ENCODE measurements at regions not wholly inside any gene's neighbourhood (a gene's known extent, or its start where the extent isn't known, plus 50 kb on each side); places are given as distances from the start of the nearest gene placed in this dataset.

DNA sequence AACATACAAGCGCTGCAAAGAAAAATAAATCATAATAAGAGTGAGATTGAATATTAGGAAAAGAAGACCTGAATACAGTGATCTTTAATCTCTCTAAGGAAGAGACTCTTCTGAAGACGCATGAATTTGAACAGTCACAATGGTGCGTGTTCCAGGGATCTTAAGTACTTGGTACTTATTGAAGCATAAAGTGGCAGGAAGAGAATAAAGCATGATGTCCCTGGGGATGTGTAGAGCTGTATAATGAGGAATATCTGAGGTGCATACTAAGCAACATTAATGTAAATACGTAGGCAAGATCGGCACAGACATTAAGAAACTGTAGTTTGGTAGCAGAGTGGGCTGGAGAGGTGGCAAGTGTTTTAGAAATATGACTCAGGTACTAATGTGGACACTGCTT lies 246.2 kb upstream of the MCTP2 start:
- H3K9me3 ChIP-seq: no peaks in the 10 kb centered on the region
- TF ChIP-seq, protein P1, sequence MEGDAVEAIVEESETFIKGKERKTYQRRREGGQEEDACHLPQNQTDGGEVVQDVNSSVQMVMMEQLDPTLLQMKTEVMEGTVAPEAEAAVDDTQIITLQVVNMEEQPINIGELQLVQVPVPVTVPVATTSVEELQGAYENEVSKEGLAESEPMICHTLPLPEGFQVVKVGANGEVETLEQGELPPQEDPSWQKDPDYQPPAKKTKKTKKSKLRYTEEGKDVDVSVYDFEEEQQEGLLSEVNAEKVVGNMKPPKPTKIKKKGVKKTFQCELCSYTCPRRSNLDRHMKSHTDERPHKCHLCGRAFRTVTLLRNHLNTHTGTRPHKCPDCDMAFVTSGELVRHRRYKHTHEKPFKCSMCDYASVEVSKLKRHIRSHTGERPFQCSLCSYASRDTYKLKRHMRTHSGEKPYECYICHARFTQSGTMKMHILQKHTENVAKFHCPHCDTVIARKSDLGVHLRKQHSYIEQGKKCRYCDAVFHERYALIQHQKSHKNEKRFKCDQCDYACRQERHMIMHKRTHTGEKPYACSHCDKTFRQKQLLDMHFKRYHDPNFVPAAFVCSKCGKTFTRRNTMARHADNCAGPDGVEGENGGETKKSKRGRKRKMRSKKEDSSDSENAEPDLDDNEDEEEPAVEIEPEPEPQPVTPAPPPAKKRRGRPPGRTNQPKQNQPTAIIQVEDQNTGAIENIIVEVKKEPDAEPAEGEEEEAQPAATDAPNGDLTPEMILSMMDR (IDR thresholded peaks at IDR 0.05): no peak
- TF ChIP-seq POLR2A (IDR thresholded peaks at IDR 0.05): no peak
- no peaks in the 10 kb centered on the region for H3K27me3 ChIP-seq
- no peak overlapping the region for H3K4me3 ChIP-seq
- DNase-seq: no peak
- H3K4me1 ChIP-seq: no peaks in the 10 kb centered on the region
- no peaks in the 10 kb centered on the region for H3K36me3 ChIP-seq
- H3K27ac ChIP-seq: peak overlapping the region; percentile 35 to 53
- intact Hi-C loops (cut with DNase I; ENCODE audit: low total_unique reads): no loop called here

DNA sequence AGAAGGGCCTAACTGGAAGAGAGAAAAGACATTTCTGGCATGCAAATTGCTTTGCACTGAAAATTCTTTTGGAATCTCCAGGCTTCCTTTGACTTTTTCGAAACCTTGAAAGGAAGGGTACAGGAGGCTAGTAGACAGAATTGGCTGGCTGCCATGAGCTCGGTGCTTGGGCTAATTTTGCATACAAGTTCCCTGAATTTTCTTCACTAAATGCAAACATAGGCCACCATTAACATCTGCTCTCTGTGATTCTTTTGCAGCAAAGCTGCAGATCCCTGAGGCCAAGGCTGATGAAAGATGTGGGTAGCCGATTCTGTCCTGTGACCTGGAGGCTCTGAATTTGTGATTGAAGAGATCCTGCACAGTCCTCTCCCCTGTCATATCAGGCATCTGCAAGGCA lies 247.8 kb upstream of the MCTP2 start:
- Histone ChIP-seq H3K27ac (peak overlapping the region; percentile 62 to 67), H3K4me3 (no peak overlapping the region), H3K4me1 (no peaks in the 10 kb centered on the region), H3K36me3 (no peaks in the 10 kb centered on the region), H3K27me3 (no peaks in the 10 kb centered on the region), H3K9me3 (no peaks in the 10 kb centered on the region)
- intact Hi-C loops (cut with DNase I; ENCODE audit: low total_unique reads): no loop called here
- TF ChIP-seq POLR2A (IDR thresholded peaks at IDR 0.05): no peak
- TF ChIP-seq, protein P1 (IDR thresholded peaks at IDR 0.05): no peak
- peak in 1 of 2 donors; percentile 25 for DNase-seq

DNA sequence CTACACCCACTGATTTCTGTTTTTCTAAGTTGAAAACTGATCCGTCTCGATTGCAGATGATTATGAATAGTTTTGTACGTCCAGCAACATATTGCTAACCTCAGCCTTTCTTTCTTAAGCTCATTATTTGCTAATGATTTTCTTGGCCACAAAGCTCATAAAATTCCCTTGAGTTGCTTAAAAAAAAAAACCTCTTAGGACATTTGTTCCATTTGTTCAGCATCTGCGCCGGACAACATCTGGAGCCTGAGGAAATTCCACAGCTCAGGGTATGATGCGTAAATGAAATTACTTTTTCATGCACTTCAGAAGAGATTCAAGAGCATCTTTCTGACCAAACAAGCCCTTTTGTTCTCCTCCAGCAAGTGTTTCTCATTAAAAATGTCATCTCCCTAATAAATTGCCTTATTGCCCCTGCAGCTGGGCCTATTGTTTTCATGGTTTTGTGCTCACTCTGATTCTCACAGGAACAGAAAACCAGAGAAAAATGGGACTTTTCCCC lies 249.1 kb upstream of the MCTP2 start:
- no peaks in the 10 kb centered on the region for H3K27me3 ChIP-seq
- no peaks in the 10 kb centered on the region for H3K36me3 ChIP-seq
- H3K9me3 ChIP-seq: no peaks in the 10 kb centered on the region
- no peaks in the 10 kb centered on the region for H3K4me1 ChIP-seq
- H3K4me3 ChIP-seq: no peak overlapping the region
- DNase-seq: peak; percentile 58 to 74
- no peak for TF ChIP-seq POLR2A (IDR thresholded peaks at IDR 0.05)
- TF ChIP-seq, protein P1 (IDR thresholded peaks at IDR 0.05): no peak
- intact Hi-C loops (cut with DNase I; ENCODE audit: low total_unique reads): no loop called here
- peak overlapping the region; percentile 62 to 67 for H3K27ac ChIP-seq

DNA sequence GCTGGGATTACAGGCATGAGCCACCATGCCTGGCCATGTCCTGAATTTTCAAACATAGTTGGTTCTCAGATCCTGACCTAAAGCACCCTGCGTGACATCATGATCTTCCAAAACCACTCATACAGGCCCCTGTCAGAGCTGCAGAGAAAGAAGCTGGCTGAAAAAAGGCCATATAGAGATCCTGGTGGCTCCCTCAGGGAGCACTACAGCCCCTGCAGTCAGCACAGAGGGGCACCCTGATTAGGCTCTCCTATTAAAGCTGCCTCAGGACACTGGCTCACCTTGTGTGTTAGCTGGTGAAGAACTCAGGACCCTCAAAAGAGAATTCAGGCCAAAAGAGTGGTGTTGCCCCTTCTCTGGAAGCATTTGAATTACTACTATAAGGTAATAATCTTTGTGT lies 249.7 kb upstream of the MCTP2 start:
- H3K27me3 ChIP-seq: no peaks in the 10 kb centered on the region
- peak overlapping the region in 1 of 2 donors; percentile 63 for H3K27ac ChIP-seq
- intact Hi-C loops (cut with DNase I; ENCODE audit: low total_unique reads): no loop called here
- H3K4me3 ChIP-seq: no peak overlapping the region
- no peak for DNase-seq
- TF ChIP-seq POLR2A (IDR thresholded peaks at IDR 0.05): no peak
- TF ChIP-seq, protein P1 (IDR thresholded peaks at IDR 0.05): no peak
- no peaks in the 10 kb centered on the region for H3K36me3 ChIP-seq
- no peaks in the 10 kb centered on the region for H3K4me1 ChIP-seq
- H3K9me3 ChIP-seq: no peaks in the 10 kb centered on the region

DNA sequence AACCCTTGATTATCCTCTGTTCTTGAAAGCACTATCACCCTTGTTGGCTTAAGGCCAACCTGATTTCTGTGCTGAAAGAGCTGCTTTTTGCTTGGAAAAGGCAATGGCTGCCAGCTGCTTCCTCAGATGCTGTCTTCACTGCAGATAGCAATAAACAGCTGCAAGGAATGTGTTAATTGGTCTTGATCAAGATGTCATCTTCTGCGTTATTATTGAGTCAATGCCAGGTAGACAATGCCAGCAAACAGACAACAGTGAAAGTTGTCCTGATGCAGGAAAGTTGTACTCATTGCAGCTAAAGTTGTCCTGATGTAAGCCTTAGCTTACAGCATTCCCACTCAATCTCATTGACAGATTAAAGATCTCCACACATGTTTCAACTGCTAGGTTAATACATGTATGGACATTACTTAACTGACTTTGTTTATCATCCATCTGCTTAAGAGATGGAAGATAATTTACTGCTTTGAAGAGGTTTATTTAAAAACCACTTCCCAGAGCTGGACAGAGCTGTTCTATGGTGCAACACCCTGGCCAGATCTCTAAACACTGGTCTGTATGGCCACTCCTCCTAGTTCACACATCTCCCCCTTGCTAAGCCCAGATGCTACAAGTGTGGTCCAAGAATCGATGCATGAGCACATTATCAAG lies 251.0 kb upstream of the MCTP2 start:
- no peak for TF ChIP-seq POLR2A (IDR thresholded peaks at IDR 0.05)
- TF ChIP-seq, protein P1 (IDR thresholded peaks at IDR 0.05): no peak
- no peaks in the 10 kb centered on the region for H3K9me3 ChIP-seq
- intact Hi-C loops (cut with DNase I; ENCODE audit: low total_unique reads): no loop called here
- H3K36me3 ChIP-seq: no peaks in the 10 kb centered on the region
- H3K27me3 ChIP-seq: no peaks in the 10 kb centered on the region
- H3K4me3 ChIP-seq: no peak overlapping the region
- DNase-seq: peak; percentile 54 to 63
- no peaks in the 10 kb centered on the region for H3K4me1 ChIP-seq
- peak overlapping the region in 1 of 2 donors; percentile 25 for H3K27ac ChIP-seq

All from uterus (tissue), 3 donors.